Right forelimb (tissue), 1 donor: ENCODE measurements at regions not wholly inside any gene's neighbourhood (a gene's known extent, or its start where the extent isn't known, plus 50 kb on each side); places are given as distances from the start of the nearest gene placed in this dataset.

Experiments
- DNase-seq: peaks from one replicate; pipeline ENCODE4 v3.0.0-alpha.2; 2018

GRCh38 chr1:80668372-80668771 lies 1132.4 kb upstream of the ADGRL2 start:
- DNase-seq: no peak

DNA sequence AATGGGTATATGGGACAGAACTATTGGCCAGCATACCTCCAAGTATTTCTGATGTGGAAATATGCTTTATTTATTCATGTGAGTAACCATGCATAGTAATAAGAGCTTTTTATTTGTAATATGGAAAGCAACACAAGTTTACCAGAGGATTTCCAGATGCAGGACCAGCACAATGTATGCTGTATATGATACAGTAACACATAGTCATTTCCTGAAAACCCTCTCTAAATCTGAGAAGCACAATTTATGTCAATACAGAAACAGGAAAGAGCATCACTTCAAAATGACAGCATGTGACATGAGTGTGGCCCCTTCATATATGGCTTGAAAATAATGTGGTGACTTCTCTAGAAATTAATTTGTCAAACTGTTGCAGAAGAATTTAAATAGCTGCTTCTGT lies 1134.7 kb upstream of the ADGRL2 start:
- DNase-seq: no peak

DNA sequence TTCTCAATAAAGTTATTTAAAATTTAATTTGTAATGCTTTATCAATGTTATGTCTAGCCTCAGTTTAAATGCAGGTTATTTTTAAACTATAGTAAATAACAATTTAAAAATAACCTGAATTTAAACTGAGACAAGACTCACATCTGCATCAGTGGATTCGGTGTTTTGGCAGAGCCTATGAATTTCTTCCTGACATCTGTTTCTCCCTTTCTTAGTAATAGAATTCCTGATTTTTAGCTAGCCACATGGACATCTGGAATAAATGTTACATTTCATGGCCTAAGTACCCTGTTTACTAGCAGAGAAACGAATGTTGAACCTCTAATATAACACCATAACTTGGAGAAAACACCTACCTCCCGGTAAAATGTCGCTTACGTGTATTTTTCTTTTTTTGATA lies 1141.6 kb upstream of the ADGRL2 start:
- no peak for DNase-seq

GRCh38 chr1:80657707-80658106 lies 1143.0 kb upstream of the ADGRL2 start:
- DNase-seq: no peak

- DNase-seq: no peak
Measured at GRCh38 chr1:80657044-80657643, 1143.6 kb upstream of the ADGRL2 start.

- DNase-seq: no peak
Measured at GRCh38 chr1:80656641-80657040, 1144.1 kb upstream of the ADGRL2 start.

- DNase-seq: no peak
Measured at GRCh38 chr1:80656014-80656636, 1144.6 kb upstream of the ADGRL2 start.

DNA sequence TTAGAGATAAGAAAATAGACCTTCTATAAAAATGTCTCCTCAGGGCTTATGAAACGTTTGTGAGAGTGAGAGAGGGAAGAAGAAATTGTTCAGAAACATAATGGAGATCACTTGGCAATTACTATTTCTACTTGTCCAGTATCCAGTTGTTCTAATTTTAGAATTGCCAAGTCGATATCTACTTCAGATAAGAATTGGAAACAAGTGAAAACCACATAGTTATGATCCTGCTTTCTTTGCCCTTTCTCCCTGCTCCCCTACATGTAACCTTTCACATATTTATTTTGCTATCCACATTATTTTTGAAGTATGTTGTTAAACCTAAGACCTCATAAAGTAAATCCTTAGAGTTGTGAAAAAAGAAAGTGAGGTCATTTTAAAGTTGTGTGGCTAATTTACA lies 1154.7 kb upstream of the ADGRL2 start:
- no peak for DNase-seq

GRCh38 chr1:80645621-80646020 lies 1155.1 kb upstream of the ADGRL2 start:
- DNase-seq: no peak

GRCh38 chr1:80640978-80641377 lies 1159.8 kb upstream of the ADGRL2 start:
- DNase-seq: no peak

DNA sequence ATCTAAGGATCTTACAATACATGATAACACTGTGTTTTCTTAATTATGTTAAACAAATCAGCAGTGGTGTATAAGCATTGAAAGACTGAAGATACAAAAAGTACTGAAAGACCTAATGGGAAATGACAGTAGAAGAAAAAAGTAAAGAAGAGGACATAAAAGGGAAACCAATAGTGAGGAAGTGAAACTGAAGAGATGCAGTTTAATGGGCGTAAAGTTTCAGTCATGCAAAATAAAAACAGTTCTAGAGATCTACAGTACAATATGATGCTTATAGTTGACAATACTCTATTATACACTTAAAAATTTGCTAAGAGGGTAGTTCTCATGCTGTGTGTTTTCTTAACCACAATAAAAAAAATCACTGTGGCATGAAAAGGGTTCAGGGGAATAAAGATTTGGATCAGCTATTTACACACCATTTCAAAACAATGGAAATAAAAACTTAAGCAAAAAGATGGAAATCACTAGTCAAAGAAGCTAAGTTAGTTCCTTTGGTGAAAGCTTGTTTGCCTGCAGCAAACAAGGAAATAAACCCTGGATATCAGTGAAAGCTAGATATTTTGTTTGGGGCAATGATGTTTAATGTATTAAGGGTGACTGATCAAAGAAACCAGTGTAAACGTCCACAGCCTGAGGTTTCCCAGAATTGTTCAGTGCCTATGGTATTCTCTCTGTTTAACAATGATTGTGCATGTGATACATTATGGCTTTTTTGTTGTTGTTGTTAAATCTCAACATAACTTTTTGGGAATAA lies 1160.8 kb upstream of the ADGRL2 start:
- no peak for DNase-seq

GRCh38 chr1:80633947-80634706 lies 1166.6 kb upstream of the ADGRL2 start:
- DNase-seq: no peak

DNA sequence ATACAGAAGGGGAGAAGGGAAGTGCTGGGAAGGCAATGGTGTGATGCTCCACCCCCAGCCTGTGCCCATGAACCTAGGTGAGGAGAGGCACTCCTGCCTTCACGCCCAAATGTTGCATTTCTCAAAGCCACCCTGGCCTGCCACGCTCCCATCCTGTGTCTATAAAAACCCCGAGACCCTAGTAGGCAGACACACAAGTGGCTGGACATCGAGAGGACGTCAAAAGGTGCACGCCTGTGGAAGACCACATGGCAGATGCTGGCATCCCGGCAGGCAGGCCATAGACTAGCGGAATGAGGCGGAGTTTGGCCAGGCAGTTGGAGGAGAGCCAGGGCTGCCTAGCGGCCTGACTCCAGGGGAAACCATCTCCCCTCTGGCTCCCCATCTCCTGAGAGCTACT lies 1168.5 kb upstream of the ADGRL2 start:
- DNase-seq: no peak

- no peak for DNase-seq
Measured at GRCh38 chr1:80629304-80629837, 1171.4 kb upstream of the ADGRL2 start.

GRCh38 chr1:80624682-80625081 lies 1176.1 kb upstream of the ADGRL2 start:
- DNase-seq: no peak

GRCh38 chr1:80607064-80607463 lies 1193.7 kb upstream of the ADGRL2 start:
- DNase-seq: no peak

DNA sequence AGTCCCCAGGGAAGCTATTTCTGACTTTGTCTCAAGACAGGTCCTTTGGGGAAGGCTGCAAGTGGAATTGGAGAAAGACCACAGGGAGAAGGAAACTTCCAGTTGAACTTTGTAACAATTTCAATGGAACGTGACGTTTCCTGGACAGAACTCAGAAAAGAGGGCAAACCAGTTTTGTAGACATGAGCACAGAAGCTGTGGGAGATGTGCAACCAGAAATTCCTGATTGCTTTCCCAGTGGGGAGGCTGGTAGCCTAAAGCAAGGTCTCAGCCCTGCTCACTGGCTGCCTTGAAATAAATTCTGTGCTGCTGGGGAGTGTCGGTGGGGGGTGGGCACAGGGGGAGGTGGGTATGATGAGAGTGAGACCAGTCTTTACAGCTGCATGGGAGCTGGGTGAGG lies 1206.7 kb upstream of the ADGRL2 start:
- DNase-seq: no peak

DNA sequence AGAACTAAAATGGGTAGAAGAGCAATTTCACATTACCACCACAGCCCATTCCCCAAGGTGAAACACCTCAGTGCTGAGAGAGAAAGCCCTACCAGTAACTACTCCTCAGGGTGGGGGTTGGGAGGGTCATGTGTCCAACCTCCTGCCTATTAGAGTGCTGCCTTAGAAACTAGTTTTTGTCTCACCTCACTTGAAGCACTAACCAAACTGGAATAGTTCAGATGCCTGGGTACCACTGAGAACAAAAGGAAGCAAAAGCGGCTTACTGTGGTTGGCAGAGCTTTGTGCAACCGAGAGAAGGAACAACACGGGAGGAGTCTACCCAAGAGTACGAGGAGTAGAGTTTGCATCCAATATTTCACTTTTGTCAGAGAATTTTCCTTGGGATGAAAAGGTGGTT lies 1207.5 kb upstream of the ADGRL2 start:
- DNase-seq: no peak

GRCh38 chr1:80582980-80583379 lies 1217.8 kb upstream of the ADGRL2 start:
- no peak for DNase-seq

DNA sequence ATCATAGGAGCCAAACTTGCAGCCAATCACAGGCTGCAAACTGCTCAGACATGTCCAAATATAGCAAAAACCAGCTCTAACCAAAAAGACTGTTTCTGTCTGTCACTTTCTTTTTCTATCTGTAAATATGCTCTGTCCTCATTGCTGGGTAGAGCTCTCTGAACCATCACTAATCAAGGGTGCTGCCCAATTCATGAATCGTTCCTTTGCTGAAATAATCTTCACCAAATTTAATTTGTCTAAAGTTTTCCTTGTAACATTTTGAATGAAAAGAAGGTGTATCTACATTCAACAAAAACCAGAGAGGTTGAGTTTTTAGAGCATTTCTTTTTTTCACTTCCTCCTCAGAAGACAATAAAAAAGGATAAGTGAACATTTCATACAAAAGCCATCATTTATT lies 1221.7 kb upstream of the ADGRL2 start:
- no peak for DNase-seq

DNA sequence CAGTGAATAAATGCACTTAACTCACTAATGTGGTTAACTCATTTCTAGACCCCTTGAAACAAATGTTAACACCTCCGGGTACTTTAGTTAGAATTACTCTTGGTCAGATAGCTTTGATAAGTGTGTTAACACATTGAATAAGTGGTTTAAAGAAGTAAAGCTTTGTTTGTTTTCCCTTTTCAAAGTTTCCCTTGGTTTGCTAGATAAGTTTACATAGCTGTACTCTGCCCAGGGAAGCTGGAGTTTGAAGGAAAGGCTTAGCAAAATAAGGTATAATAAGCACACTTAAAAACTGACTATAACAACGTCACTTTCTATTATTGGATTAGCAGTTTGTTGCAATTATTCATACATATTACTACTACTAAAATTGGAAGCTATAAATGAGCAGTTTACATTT lies 1233.9 kb upstream of the ADGRL2 start:
- no peak for DNase-seq

- DNase-seq: no peak
Measured at GRCh38 chr1:80566123-80566522, 1234.6 kb upstream of the ADGRL2 start.

- DNase-seq: no peak
Measured at GRCh38 chr1:80565406-80565805, 1235.3 kb upstream of the ADGRL2 start.
